Heart right ventricle (tissue), 16 donors: ENCODE measurements at regions not wholly inside any gene's neighbourhood (a gene's known extent, or its start where the extent isn't known, plus 50 kb on each side); places are given as distances from the start of the nearest gene placed in this dataset.

Source experiments
- ATAC-seq, 8 donors: fragments of 200-7000 bp; cut with Tn5 transposase; one replicate each; pipeline ENCODE4 v1.9.1; 2020; ENCODE audit warnings: mild to moderate bottlenecking in 8 of 8, moderate library complexity in 8 of 8, moderate number of reproducible peaks in 1 of 8
- DNase-seq, 2 donors: peaks; one replicate each; pipeline ENCODE4 v3.0.0-alpha.2; 2020
- H3K27ac ChIP-seq, 10 donors: fragments of 200-600 bp; sonication (generic) in 2 of 10; one replicate each; pipeline versions ENCODE4 v1.5.0 to v1.8.0; 2020 to 2022; ENCODE audit warnings: mild to moderate bottlenecking in 3 of 10
- H3K27me3 ChIP-seq, 7 donors: fragments of 200-600 bp; one replicate each; pipeline ENCODE4 v1.8.0; 2021 to 2022; ENCODE audit warnings: mild to moderate bottlenecking in 2 of 7
- H3K36me3 ChIP-seq, 9 donors: fragments of 200-600 bp; sonication (generic) in 1 of 9; one replicate each; pipeline versions ENCODE4 v1.5.0 to v1.8.0; 2020 to 2022; ENCODE audit warnings: mild to moderate bottlenecking in 2 of 9
- H3K4me1 ChIP-seq, 9 donors: fragments of 200-600 bp; sonication (generic) in 1 of 9; one replicate each; pipeline versions ENCODE4 v1.5.0 to v1.8.0; 2020 to 2022; ENCODE audit warnings: mild to moderate bottlenecking in 4 of 9
- H3K4me3 ChIP-seq, 10 donors: fragments of 200-600 bp; sonication (generic) in 2 of 10; one replicate each; pipeline versions ENCODE4 v1.5.0 to v1.8.0; 2020 to 2022; ENCODE audit warnings: mild to moderate bottlenecking in 7 of 10, moderate library complexity in 2 of 10
- H3K9me3 ChIP-seq, 11 donors: fragments of 200-600 bp in 10 of 11; sonication (generic) in 2 of 11; one replicate each; pipeline versions ENCODE4 v1.5.0 to v1.8.0; 2013 to 2022; ENCODE audit warnings: mild to moderate bottlenecking in 2 of 11, control low read depth in 1 of 11, moderate library complexity in 1 of 11
- CTCF ChIP-seq, 9 donors: fragments of 200-600 bp; sonication (generic) in 2 of 9; IDR thresholded peaks; one replicate each; pipeline versions ENCODE4 v1.5.0 to v1.8.0; 2021 to 2022; ENCODE audit warnings: antibody characterized with exemption in 9 of 9, mild to moderate bottlenecking in 5 of 9, moderate library complexity in 1 of 9
- WGBS, 2 donors: extraction: QIAGEN DNeasy Blood & Tissue Kit; methylation state at CpG; one replicate each; pipeline ENCODE4 v1.1.7; 2013; ENCODE audit warnings: inconsistent platforms in 1 of 2; 5-methylcytosine and 5-hydroxymethylcytosine counted together
- intact Hi-C, 10 donors: fragments of 100-400 bp; cut with DNase I; formaldehyde crosslinking; loops; one replicate each; pipeline versions ENCODE4 v1.11.1 to v1.14.2; 2022
- donor health status: Arrhythmogenic right ventricular cardiomyopathy.
- donor health status: ischemic (EF 13 %, LVEDD 7.1; RV severe dilation, severe dysfunction).
- donor health status: healthy with polysubstance abuse.
- donor health status: DM: no; HTN: yes; CAD: no.
- donor health status: DM: no; HTN: no; CAD: no.
- donor health status: ischemic (EF 25% LVEDD 6.9; RV normal size, moderate dysfunction).
- donor health status: ischemic (EF 25% LVEDD 5.7; RV mildly dilated, moderate dysfunction).
- donor health status: healthy.
- donor health status: DM: yes; HTN: yes; CAD: no.
- donor health status: Ischemic cardiomyopathy.
- donor health status: ischemic (EF 35%, LVEDD 5.7; RV mildly dilated, moderate dysfunction).
- donor health status: nonischemic (EF 11% LVEDD 7.7; RV severe dilation, severe dysfunction).
- donor health status: DM: yes; HTN: yes; CAD: no.
- donor health status: PGD.
- donor health status: ischemic (EF 29% LVEDD 5.4; RV normal size, mild dysfunction).
- donor health status: nonischemic (EF 23%, LVEDD 6.1; RV moderate dilation, normal function).

GRCh38 chr2:8103085-8103708 is 578.7 kb upstream of the ID2 start:
- no peak for TF ChIP-seq CTCF (IDR thresholded peaks at IDR 0.05)
- ATAC-seq (no peak), DNase-seq (no peak)
- no peaks in the 10 kb centered on the region for H3K9me3 ChIP-seq
- no peak overlapping the region for H3K27ac ChIP-seq
- intact Hi-C loops = no loop called here
- no peaks in the 10 kb centered on the region for H3K36me3 ChIP-seq
- peaks cover 0 to 4% (median 0%) of the 10 kb centered on the region in 9 donors for H3K4me1 ChIP-seq
- no peak overlapping the region for H3K4me3 ChIP-seq
- 87 to 88% methylated on average over 6 of the region's 6 CpGs for WGBS, 2 donors
- H3K27me3 ChIP-seq = no peaks in the 10 kb centered on the region

- H3K4me3 ChIP-seq = no peak overlapping the region
- TF ChIP-seq CTCF (IDR thresholded peaks at IDR 0.05) = no peak
- DNase-seq (no peak), ATAC-seq (no peak)
- intact Hi-C loops = no loop called here
- H3K27me3 ChIP-seq = no peaks in the 10 kb centered on the region
- H3K36me3 ChIP-seq = no peaks in the 10 kb centered on the region
- peaks cover 0 to 4% (median 0%) of the 10 kb centered on the region in 11 donors for H3K9me3 ChIP-seq
- peaks cover 0 to 4% (median 0%) of the 10 kb centered on the region in 9 donors for H3K4me1 ChIP-seq
- H3K27ac ChIP-seq = no peak overlapping the region
- 39 to 40% methylated on average over 1 of the region's 1 CpG for WGBS, 2 donors
Measured at GRCh38 chr2:8107150-8107549, 574.7 kb upstream of the ID2 start.

- no peak for ATAC-seq
- WGBS, 2 donors = 82 to 83% methylated on average over 5 of the region's 5 CpGs
- Histone ChIP-seq H3K27me3 (no peaks in the 10 kb centered on the region), H3K9me3 (peaks cover 0 to 4% (median 0%) of the 10 kb centered on the region in 11 donors), H3K36me3 (no peaks in the 10 kb centered on the region), H3K4me1 (peaks cover 0 to 4% (median 0%) of the 10 kb centered on the region in 9 donors), H3K4me3 (no peak overlapping the region), H3K27ac (no peak overlapping the region)
- intact Hi-C loops = no loop called here
- TF ChIP-seq CTCF (IDR thresholded peaks at IDR 0.05) = no peak
- DNase-seq = no peak
Measured at GRCh38 chr2:8107621-8108378, 574.1 kb upstream of the ID2 start.

GRCh38 chr2:8110716-8111115 is 571.1 kb upstream of the ID2 start:
- no peak overlapping the region for H3K27ac ChIP-seq
- H3K36me3 ChIP-seq = no peaks in the 10 kb centered on the region
- peaks cover 0 to 4% (median 0%) of the 10 kb centered on the region in 9 donors for H3K4me1 ChIP-seq
- no peak for ATAC-seq
- no peak for TF ChIP-seq CTCF (IDR thresholded peaks at IDR 0.05)
- H3K27me3 ChIP-seq = no peaks in the 10 kb centered on the region
- no peak overlapping the region for H3K4me3 ChIP-seq
- 92 to 97% methylated on average over 2 of the region's 2 CpGs for WGBS, 2 donors
- H3K9me3 ChIP-seq = peaks cover 0 to 4% (median 0%) of the 10 kb centered on the region in 11 donors
- intact Hi-C loops = no loop called here
- no peak for DNase-seq
